ENCODE measurements at regions not wholly inside any gene's neighbourhood (a gene's known extent, or its start where the extent isn't known, plus 50 kb on each side); places are given as distances from the start of the nearest gene placed in this dataset.
"Not testable (repeated sequence)": the region's sequence is repeated elsewhere in the genome, so short reads cannot be mapped to it uniquely, and the experiment has no call there.

DNA sequence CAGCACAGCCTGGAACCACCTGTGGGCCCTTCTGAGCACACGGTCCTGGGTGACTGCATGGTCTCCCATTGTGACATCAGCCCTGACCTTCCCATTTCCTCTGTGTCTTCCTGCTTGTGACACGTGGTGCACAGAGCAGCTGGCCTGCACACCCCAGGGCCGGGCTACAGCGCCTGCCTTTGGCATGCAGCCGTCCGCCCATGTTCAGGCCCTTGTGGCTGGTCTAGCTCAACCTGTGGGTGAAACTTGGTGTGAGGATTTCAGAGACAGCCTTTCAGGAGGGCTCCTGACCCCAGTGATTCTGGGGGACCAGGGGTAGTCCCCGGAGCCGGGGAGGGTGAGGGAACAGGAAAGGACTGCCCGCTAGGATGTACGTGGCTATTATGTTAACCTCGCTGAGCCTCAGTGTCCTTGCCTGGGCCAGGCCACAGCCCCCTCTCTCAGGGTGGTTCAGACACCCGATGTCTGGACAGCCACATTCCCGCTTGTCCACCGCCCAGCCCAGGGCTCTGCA lies 284.8 kb upstream of the HS6ST1 start:
- Histone ChIP-seq H3K4me3 (ENCODE audit: low read depth, low read length) (no peak overlapping the region), H3K4me1 (no peaks in the 10 kb centered on the region), H3K36me3 (ENCODE audit: control insufficient read depth, insufficient read depth, low read length) (no peaks in the 10 kb centered on the region), H3K27me3 (replicated peaks; ENCODE audit: control insufficient read depth, insufficient read depth, low read length) (no peaks in the 10 kb centered on the region), H3K9me3 (no peaks in the 10 kb centered on the region)
- TF ChIP-seq, protein P1, sequence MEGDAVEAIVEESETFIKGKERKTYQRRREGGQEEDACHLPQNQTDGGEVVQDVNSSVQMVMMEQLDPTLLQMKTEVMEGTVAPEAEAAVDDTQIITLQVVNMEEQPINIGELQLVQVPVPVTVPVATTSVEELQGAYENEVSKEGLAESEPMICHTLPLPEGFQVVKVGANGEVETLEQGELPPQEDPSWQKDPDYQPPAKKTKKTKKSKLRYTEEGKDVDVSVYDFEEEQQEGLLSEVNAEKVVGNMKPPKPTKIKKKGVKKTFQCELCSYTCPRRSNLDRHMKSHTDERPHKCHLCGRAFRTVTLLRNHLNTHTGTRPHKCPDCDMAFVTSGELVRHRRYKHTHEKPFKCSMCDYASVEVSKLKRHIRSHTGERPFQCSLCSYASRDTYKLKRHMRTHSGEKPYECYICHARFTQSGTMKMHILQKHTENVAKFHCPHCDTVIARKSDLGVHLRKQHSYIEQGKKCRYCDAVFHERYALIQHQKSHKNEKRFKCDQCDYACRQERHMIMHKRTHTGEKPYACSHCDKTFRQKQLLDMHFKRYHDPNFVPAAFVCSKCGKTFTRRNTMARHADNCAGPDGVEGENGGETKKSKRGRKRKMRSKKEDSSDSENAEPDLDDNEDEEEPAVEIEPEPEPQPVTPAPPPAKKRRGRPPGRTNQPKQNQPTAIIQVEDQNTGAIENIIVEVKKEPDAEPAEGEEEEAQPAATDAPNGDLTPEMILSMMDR (IDR thresholded peaks at IDR 0.05; ENCODE audit: insufficient read depth in 1 of 2, low read depth in 1 of 2, low read length in 1 of 2, severe bottlenecking in 1 of 2, unreplicated experiment in 1 of 2), result no peak
- Mint-ChIP-seq H3K4me1 (ENCODE audit: low read depth, unreplicated experiment) (no peaks in the 10 kb centered on the region), H3K36me3 (ENCODE audit: insufficient read depth, unreplicated experiment) (no peaks in the 10 kb centered on the region), H3K4me3 (ENCODE audit: unreplicated experiment) (no peak overlapping the region), H3K27me3 (ENCODE audit: insufficient read depth, unreplicated experiment) (no peaks in the 10 kb centered on the region), H3K9me3 (ENCODE audit: unreplicated experiment) (no peaks in the 10 kb centered on the region), H3K27ac (ENCODE audit: unreplicated experiment) (no peak overlapping the region)
- intact Hi-C loops (cut with micrococcal nuclease; ENCODE audit: unreplicated experiment), result no loop called here
- CTCF ChIA-PET, result no interaction called here
- POLR2A ChIA-PET, result no interaction called here
- no TSS peak for BruUV-seq (replicated peaks)
- DNase-seq, result peak in 1 of 2 experiments; percentile 25

DNA sequence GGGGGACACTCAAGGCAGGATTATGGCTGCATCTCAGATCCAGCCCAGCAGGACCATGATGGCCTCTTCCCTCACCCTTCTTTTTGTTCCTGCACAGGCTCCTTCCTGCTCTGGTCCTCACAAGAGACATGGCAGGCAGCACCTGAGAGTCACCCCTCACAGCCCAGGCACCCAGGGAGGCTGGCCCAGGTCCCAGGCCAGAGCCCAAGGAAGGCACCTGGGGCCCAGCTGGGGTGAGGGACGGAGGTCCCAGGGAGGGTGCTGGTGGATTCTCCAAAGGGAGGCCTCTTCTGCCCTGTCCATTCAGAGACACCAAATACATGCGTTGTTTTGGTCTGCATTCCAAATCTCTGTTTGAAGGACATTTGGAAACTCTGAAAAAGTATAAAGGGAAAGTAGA lies 285.4 kb upstream of the HS6ST1 start:
- Histone ChIP-seq H3K27me3 (replicated peaks; ENCODE audit: control insufficient read depth, insufficient read depth, low read length) (no peaks in the 10 kb centered on the region), H3K36me3 (ENCODE audit: control insufficient read depth, insufficient read depth, low read length) (no peaks in the 10 kb centered on the region), H3K9me3 (no peaks in the 10 kb centered on the region), H3K4me3 (ENCODE audit: low read depth, low read length) (no peak overlapping the region), H3K4me1 (no peaks in the 10 kb centered on the region)
- peak in 1 of 2 experiments; percentile 19 for DNase-seq
- ChIA-PET POLR2A (no interaction called here), CTCF (no interaction called here)
- H3K4me1 Mint-ChIP-seq (ENCODE audit: low read depth, unreplicated experiment), result no peaks in the 10 kb centered on the region
- TF ChIP-seq, protein P1 (IDR thresholded peaks at IDR 0.05; ENCODE audit: insufficient read depth in 1 of 2, low read depth in 1 of 2, low read length in 1 of 2, severe bottlenecking in 1 of 2, unreplicated experiment in 1 of 2), result no peak
- intact Hi-C loops (cut with micrococcal nuclease; ENCODE audit: unreplicated experiment), result no loop called here
- no peaks in the 10 kb centered on the region for H3K9me3 Mint-ChIP-seq (ENCODE audit: unreplicated experiment)
- no TSS peak for BruUV-seq (replicated peaks)
- H3K27me3 Mint-ChIP-seq (ENCODE audit: insufficient read depth, unreplicated experiment), result no peaks in the 10 kb centered on the region
- H3K4me3 Mint-ChIP-seq (ENCODE audit: unreplicated experiment), result no peak overlapping the region
- no peaks in the 10 kb centered on the region for H3K36me3 Mint-ChIP-seq (ENCODE audit: insufficient read depth, unreplicated experiment)
- no peak overlapping the region for H3K27ac Mint-ChIP-seq (ENCODE audit: unreplicated experiment)

DNA sequence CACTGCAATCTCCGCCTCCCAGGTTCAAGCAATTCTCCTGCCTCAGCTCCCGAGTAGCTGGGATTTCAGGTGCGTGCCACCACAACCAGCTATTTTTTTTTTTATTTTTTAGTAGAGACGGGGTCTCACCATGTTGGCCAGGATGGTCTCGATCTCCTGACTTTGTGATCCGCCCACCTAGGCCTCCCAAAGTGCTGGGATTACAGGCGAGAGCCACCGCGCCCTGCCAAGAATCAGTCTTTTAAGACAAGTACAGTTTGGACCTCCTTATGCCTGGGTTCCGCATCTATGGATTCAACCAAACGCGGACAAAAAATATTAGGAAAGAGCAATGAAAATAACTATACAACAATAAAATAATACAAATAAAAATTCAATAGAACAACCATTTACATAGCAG lies 285.9 kb upstream of the HS6ST1 start:
- H3K27ac Mint-ChIP-seq (ENCODE audit: unreplicated experiment); POLR2A ChIA-PET; CTCF ChIA-PET: not testable (repeated sequence)

DNA sequence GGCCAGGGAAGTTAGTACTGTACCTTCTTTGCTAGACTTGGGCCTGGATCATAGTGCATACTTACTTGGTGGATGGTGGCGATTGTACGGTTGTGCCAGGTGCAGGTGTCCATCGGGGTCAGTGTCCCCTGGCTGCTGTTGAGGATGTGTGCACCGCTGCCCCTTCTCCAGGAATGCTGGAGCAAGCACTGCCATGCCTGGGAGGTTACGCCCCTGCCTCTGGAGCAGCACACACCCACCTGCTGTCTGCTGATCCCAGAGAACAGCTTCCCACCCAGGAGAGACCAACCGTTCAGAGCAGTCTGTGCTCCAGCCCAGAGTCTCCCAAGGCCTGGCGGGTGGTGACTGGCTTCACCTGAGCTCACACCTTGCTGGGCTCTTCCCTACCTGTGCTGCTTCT lies 286.8 kb upstream of the HS6ST1 start:
- TF ChIP-seq, protein P1 (IDR thresholded peaks at IDR 0.05; ENCODE audit: insufficient read depth in 1 of 2, low read depth in 1 of 2, low read length in 1 of 2, severe bottlenecking in 1 of 2, unreplicated experiment in 1 of 2), result no peak
- BruUV-seq (replicated peaks), result no TSS peak
- Mint-ChIP-seq H3K27ac (ENCODE audit: unreplicated experiment) (no peak overlapping the region), H3K27me3 (ENCODE audit: insufficient read depth, unreplicated experiment) (no peaks in the 10 kb centered on the region), H3K9me3 (ENCODE audit: unreplicated experiment) (no peaks in the 10 kb centered on the region), H3K36me3 (ENCODE audit: insufficient read depth, unreplicated experiment) (no peaks in the 10 kb centered on the region), H3K4me1 (ENCODE audit: low read depth, unreplicated experiment) (no peaks in the 10 kb centered on the region), H3K4me3 (ENCODE audit: unreplicated experiment) (no peak overlapping the region)
- intact Hi-C loops (cut with micrococcal nuclease; ENCODE audit: unreplicated experiment), result no loop called here
- no peak overlapping the region for H3K4me3 ChIP-seq (ENCODE audit: low read depth, low read length)
- POLR2A ChIA-PET, result no interaction called here
- CTCF ChIA-PET, result no interaction called here
- H3K9me3 ChIP-seq, result no peaks in the 10 kb centered on the region
- H3K4me1 ChIP-seq, result no peaks in the 10 kb centered on the region
- peak in 1 of 2 experiments; percentile 29 for DNase-seq
- H3K27me3 ChIP-seq (replicated peaks; ENCODE audit: control insufficient read depth, insufficient read depth, low read length), result no peaks in the 10 kb centered on the region
- H3K36me3 ChIP-seq (ENCODE audit: control insufficient read depth, insufficient read depth, low read length), result no peaks in the 10 kb centered on the region

More for the DNA sequence above, 285.9 kb upstream of the HS6ST1 start:
- BruUV-seq (replicated peaks); DNase-seq; H3K27me3 Mint-ChIP-seq (ENCODE audit: insufficient read depth, unreplicated experiment); H3K36me3 Mint-ChIP-seq (ENCODE audit: insufficient read depth, unreplicated experiment); H3K27me3 ChIP-seq (replicated peaks; ENCODE audit: control insufficient read depth, insufficient read depth, low read length); intact Hi-C loops (cut with micrococcal nuclease; ENCODE audit: unreplicated experiment); H3K4me1 ChIP-seq; H3K4me3 Mint-ChIP-seq (ENCODE audit: unreplicated experiment); H3K4me3 ChIP-seq (ENCODE audit: low read depth, low read length); H3K9me3 ChIP-seq; H3K36me3 ChIP-seq (ENCODE audit: control insufficient read depth, insufficient read depth, low read length); H3K4me1 Mint-ChIP-seq (ENCODE audit: low read depth, unreplicated experiment); H3K9me3 Mint-ChIP-seq (ENCODE audit: unreplicated experiment): not testable (repeated sequence)

Data from Caco-2 (cell line).